ENCODE measurements at regions not wholly inside any gene's neighbourhood (a gene's known extent, or its start where the extent isn't known, plus 50 kb on each side); places are given as distances from the start of the nearest gene placed in this dataset.

- peak; percentile 52 for DNase-seq (ENCODE audit: low read depth)
- no peak overlapping the region for H3K4me3 ChIP-seq (ENCODE audit: low read depth, low read length)
- peak; percentile 62 for TF ChIP-seq CTCF (IDR thresholded peaks at IDR 0.05; ENCODE audit: insufficient read depth, low read depth, low read length, missing control alignments)
Measured at GRCh38 chr13:65638572-65639168, 1591.5 kb downstream of the PCDH9 start.

- no peak overlapping the region for H3K4me3 ChIP-seq (ENCODE audit: low read depth, low read length)
- no peak for TF ChIP-seq CTCF (IDR thresholded peaks at IDR 0.05; ENCODE audit: insufficient read depth, low read depth, low read length, missing control alignments)
- no peak for DNase-seq (ENCODE audit: low read depth)
Measured at GRCh38 chr13:65633806-65634205, 1596.3 kb downstream of the PCDH9 start.

- DNase-seq (ENCODE audit: low read depth), result no peak
- no peak for TF ChIP-seq CTCF (IDR thresholded peaks at IDR 0.05; ENCODE audit: insufficient read depth, low read depth, low read length, missing control alignments)
- no peak overlapping the region for H3K4me3 ChIP-seq (ENCODE audit: low read depth, low read length)
Measured at GRCh38 chr13:65631078-65631477, 1599.1 kb downstream of the PCDH9 start.

- no peak for DNase-seq (ENCODE audit: low read depth)
- no peak for TF ChIP-seq CTCF (IDR thresholded peaks at IDR 0.05; ENCODE audit: insufficient read depth, low read depth, low read length, missing control alignments)
- H3K4me3 ChIP-seq (ENCODE audit: low read depth, low read length), result no peak overlapping the region
Measured at GRCh38 chr13:65629926-65630325, 1600.2 kb downstream of the PCDH9 start.

GRCh38 chr13:65623148-65623547 lies 1607.0 kb downstream of the PCDH9 start:
- DNase-seq (ENCODE audit: low read depth), result no peak
- H3K4me3 ChIP-seq (ENCODE audit: low read depth, low read length), result no peak overlapping the region
- TF ChIP-seq CTCF (IDR thresholded peaks at IDR 0.05; ENCODE audit: insufficient read depth, low read depth, low read length, missing control alignments), result no peak

- H3K4me3 ChIP-seq (ENCODE audit: low read depth, low read length), result no peak overlapping the region
- DNase-seq (ENCODE audit: low read depth), result no peak
- TF ChIP-seq CTCF (IDR thresholded peaks at IDR 0.05; ENCODE audit: insufficient read depth, low read depth, low read length, missing control alignments), result no peak
Measured at GRCh38 chr13:65615506-65615905, 1614.6 kb downstream of the PCDH9 start.

- no peak overlapping the region for H3K4me3 ChIP-seq (ENCODE audit: low read depth, low read length)
- no peak for DNase-seq (ENCODE audit: low read depth)
- peak; percentile 6 for TF ChIP-seq CTCF (IDR thresholded peaks at IDR 0.05; ENCODE audit: insufficient read depth, low read depth, low read length, missing control alignments)
Measured at GRCh38 chr13:65613004-65613403, 1617.1 kb downstream of the PCDH9 start.
